ENCODE measurements at regions not wholly inside any gene's neighbourhood (a gene's known extent, or its start where the extent isn't known, plus 50 kb on each side); places are given as distances from the start of the nearest gene placed in this dataset.

- in situ Hi-C loops (cut with MboI): no loop called here
- TF ChIP-seq SUPT20H (IDR thresholded peaks at IDR 0.05; ENCODE audit: borderline replicate concordance, control insufficient read depth, low read depth, low read length) (no peak), NFXL1 (IDR thresholded peaks at IDR 0.05; ENCODE audit: borderline replicate concordance) (no peak), HSF1 (IDR thresholded peaks at IDR 0.05; ENCODE audit: low read depth, low read length) (no peak), HDAC2 (IDR thresholded peaks at IDR 0.05) (no peak), NKRF (conservative IDR thresholded peaks at IDR 0.05) (no peak), POLR2A (IDR thresholded peaks at IDR 0.05; ENCODE audit: low read depth, low read length) (no peak), BRCA1 (IDR thresholded peaks at IDR 0.05; ENCODE audit: low read depth, low read length) (no peak)
- TF ChIP-seq, protein P1, sequence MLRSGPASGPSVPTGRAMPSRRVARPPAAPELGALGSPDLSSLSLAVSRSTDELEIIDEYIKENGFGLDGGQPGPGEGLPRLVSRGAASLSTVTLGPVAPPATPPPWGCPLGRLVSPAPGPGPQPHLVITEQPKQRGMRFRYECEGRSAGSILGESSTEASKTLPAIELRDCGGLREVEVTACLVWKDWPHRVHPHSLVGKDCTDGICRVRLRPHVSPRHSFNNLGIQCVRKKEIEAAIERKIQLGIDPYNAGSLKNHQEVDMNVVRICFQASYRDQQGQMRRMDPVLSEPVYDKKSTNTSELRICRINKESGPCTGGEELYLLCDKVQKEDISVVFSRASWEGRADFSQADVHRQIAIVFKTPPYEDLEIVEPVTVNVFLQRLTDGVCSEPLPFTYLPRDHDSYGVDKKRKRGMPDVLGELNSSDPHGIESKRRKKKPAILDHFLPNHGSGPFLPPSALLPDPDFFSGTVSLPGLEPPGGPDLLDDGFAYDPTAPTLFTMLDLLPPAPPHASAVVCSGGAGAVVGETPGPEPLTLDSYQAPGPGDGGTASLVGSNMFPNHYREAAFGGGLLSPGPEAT (IDR thresholded peaks at IDR 0.05; ENCODE audit: low read depth): no peak
- TF ChIP-seq, protein P2, sequence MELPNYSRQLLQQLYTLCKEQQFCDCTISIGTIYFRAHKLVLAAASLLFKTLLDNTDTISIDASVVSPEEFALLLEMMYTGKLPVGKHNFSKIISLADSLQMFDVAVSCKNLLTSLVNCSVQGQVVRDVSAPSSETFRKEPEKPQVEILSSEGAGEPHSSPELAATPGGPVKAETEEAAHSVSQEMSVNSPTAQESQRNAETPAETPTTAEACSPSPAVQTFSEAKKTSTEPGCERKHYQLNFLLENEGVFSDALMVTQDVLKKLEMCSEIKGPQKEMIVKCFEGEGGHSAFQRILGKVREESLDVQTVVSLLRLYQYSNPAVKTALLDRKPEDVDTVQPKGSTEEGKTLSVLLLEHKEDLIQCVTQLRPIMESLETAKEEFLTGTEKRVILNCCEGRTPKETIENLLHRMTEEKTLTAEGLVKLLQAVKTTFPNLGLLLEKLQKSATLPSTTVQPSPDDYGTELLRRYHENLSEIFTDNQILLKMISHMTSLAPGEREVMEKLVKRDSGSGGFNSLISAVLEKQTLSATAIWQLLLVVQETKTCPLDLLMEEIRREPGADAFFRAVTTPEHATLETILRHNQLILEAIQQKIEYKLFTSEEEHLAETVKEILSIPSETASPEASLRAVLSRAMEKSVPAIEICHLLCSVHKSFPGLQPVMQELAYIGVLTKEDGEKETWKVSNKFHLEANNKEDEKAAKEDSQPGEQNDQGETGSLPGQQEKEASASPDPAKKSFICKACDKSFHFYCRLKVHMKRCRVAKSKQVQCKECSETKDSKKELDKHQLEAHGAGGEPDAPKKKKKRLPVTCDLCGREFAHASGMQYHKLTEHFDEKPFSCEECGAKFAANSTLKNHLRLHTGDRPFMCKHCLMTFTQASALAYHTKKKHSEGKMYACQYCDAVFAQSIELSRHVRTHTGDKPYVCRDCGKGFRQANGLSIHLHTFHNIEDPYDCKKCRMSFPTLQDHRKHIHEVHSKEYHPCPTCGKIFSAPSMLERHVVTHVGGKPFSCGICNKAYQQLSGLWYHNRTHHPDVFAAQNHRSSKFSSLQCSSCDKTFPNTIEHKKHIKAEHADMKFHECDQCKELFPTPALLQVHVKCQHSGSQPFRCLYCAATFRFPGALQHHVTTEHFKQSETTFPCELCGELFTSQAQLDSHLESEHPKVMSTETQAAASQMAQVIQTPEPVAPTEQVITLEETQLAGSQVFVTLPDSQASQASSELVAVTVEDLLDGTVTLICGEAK (IDR thresholded peaks at IDR 0.05; ENCODE audit: borderline replicate concordance): no peak
Observed at GRCh38 chr2:2851806-2852777, 521.0 kb upstream of the MYT1L start.

More at GRCh38 chr2:2851806-2852777, 521.0 kb upstream of the MYT1L start:
- Histone ChIP-seq H3K36me3 (ENCODE audit: control insufficient read depth in 2 of 2, insufficient read depth in 2 of 2, low read length in 1 of 2) (no peaks in the 10 kb centered on the region), H3K9ac (ENCODE audit: control insufficient read depth, insufficient read depth, low read length) (no peak overlapping the region), H4K20me1 (ENCODE audit: control insufficient read depth, insufficient read depth) (no peaks in the 10 kb centered on the region), H3K4me1 (ENCODE audit: control insufficient read depth, insufficient read depth, low read length) (no peaks in the 10 kb centered on the region), H2AFZ (ENCODE audit: control insufficient read depth, low read depth, low read length) (no peak overlapping the region), H3K4me3 (no peak overlapping the region), H3K27ac (ENCODE audit: control insufficient read depth, insufficient read depth) (no peak overlapping the region), H3K4me2 (ENCODE audit: control insufficient read depth, insufficient read depth) (no peak overlapping the region), H3K79me2 (ENCODE audit: control insufficient read depth, insufficient read depth, low read length) (no peaks in the 10 kb centered on the region), H3K27me3 (replicated peaks in 1 of 2; ENCODE audit: control insufficient read depth in 2 of 2, insufficient read depth in 2 of 2, low read length in 1 of 2) (no peaks in the 10 kb centered on the region), H3K9me3 (replicated peaks; ENCODE audit: control insufficient read depth, insufficient read depth, low read length) (no peaks in the 10 kb centered on the region)
- DNase-seq (ENCODE audit: low read depth, low spot score) (no peak), FAIRE-seq (no peak), ATAC-seq (no peak)
- ChIA-PET RAD21 (ENCODE audit: unreplicated experiment) (no interaction called here), CTCF (no interaction called here), SMC1A (ENCODE audit: uncharacterized antibody, unreplicated experiment) (no interaction called here), POLR2A (no interaction called here)
- no TSS peak for BruUV-seq (replicated peaks)
- intact Hi-C loops (cut with micrococcal nuclease; ENCODE audit: unreplicated experiment): no loop called here
- 64% methylated on average over 24 of the region's 24 CpGs for WGBS (ENCODE audit: insufficient coverage, insufficient replicate concordance, low lambda C conversion rate, missing lambda C conversion rate)

Measured in GM12878 (cell line).